Suprapubic skin (tissue), 4 donors: ENCODE measurements at regions not wholly inside any gene's neighbourhood (a gene's known extent, or its start where the extent isn't known, plus 50 kb on each side); places are given as distances from the start of the nearest gene placed in this dataset.
"Not testable (repeated sequence)": the region's sequence is repeated elsewhere in the genome, so short reads cannot be mapped to it uniquely, and the experiment has no call there.

Source experiments
- DNase-seq, 2 donors: peaks; one replicate each; pipeline ENCODE4 v3.0.0-alpha.2; 2019; ENCODE audit warnings: low spot score in 2 of 2
- H3K27ac ChIP-seq: fragments of 200-600 bp; sonication (generic); one replicate; pipeline ENCODE4 v1.5.1; 2019
- H3K27me3 ChIP-seq: fragments of 200-600 bp; sonication (generic); one replicate; pipeline ENCODE4 v1.5.1; 2019
- H3K36me3 ChIP-seq: fragments of 200-600 bp; sonication (generic); one replicate; pipeline ENCODE4 v1.5.1; 2019
- H3K4me1 ChIP-seq: fragments of 200-600 bp; sonication (generic); one replicate; pipeline ENCODE4 v1.5.1; 2019
- H3K4me3 ChIP-seq: fragments of 200-600 bp; sonication (generic); one replicate; pipeline ENCODE4 v1.5.1; 2019; ENCODE audit warnings: mild to moderate bottlenecking
- H3K9me3 ChIP-seq: fragments of 200-600 bp; sonication (generic); one replicate; pipeline ENCODE4 v1.5.1; 2019
- EP300 ChIP-seq: sonication (generic); formaldehyde crosslinking; IDR thresholded peaks from one replicate; pipeline ENCODE4 v1.6.1; 2017; ENCODE audit warnings: antibody characterized with exemption
- POLR2A ChIP-seq, 2 donors: fragments of 450-650 bp; IDR thresholded peaks; one replicate each; pipeline ENCODE4 v1.6.1; 2017; ENCODE audit warnings: antibody characterized with exemption in 2 of 2, mild to moderate bottlenecking in 2 of 2, moderate library complexity in 2 of 2
- POLR2AphosphoS5 ChIP-seq, 3 donors: sonication (generic); formaldehyde crosslinking; IDR thresholded peaks; one replicate each; pipeline ENCODE4 v1.6.1; 2017; ENCODE audit warnings: antibody characterized with exemption in 3 of 3
- WGBS: methylation state at CpG from one replicate; pipeline ENCODE4 v1.1.5; 2018; 5-methylcytosine and 5-hydroxymethylcytosine counted together
- TF ChIP-seq, protein P1 (sequence below), 2 donors: fragments of 200-600 bp in 1 of 2; fragments of 450-650 bp in 1 of 2; sonication (generic) in 1 of 2; IDR thresholded peaks; one replicate each; pipeline ENCODE4 v1.5.1; 2016 to 2019; ENCODE audit warnings: antibody characterized with exemption in 2 of 2, mild to moderate bottlenecking in 1 of 2, moderate library complexity in 1 of 2

DNA sequence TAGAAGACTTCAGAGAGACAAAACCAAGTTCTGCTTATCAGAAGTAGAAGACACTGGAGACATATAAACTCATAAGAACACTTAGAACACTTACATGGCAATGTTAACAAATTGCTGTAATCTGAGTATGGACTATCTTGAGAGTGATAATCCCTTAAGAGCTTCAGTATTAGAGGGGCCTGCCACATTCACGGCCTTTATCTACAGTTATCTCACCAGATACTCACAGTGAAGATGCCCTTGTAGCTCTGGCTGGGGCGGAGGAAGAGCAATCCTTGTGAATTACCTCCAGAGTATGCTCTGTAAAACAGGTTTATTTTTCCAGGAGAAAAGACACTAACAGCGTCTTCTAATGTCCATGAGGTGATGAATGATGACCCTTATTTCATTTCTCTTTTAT lies 762.8 kb downstream of the FAM181B start:
- Histone ChIP-seq H3K4me1 (no peaks in the 10 kb centered on the region), H3K4me3 (no peak overlapping the region), H3K9me3 (peaks cover 4% of the 10 kb centered on the region), H3K36me3 (no peaks in the 10 kb centered on the region), H3K27ac (no peak overlapping the region), H3K27me3 (no peaks in the 10 kb centered on the region)
- WGBS = 78% methylated on average over 3 of the region's 3 CpGs
- TF ChIP-seq POLR2A (IDR thresholded peaks at IDR 0.05) (no peak), EP300 (no peak), POLR2AphosphoS5 (IDR thresholded peaks at IDR 0.05) (no peak)
- TF ChIP-seq, protein P1, sequence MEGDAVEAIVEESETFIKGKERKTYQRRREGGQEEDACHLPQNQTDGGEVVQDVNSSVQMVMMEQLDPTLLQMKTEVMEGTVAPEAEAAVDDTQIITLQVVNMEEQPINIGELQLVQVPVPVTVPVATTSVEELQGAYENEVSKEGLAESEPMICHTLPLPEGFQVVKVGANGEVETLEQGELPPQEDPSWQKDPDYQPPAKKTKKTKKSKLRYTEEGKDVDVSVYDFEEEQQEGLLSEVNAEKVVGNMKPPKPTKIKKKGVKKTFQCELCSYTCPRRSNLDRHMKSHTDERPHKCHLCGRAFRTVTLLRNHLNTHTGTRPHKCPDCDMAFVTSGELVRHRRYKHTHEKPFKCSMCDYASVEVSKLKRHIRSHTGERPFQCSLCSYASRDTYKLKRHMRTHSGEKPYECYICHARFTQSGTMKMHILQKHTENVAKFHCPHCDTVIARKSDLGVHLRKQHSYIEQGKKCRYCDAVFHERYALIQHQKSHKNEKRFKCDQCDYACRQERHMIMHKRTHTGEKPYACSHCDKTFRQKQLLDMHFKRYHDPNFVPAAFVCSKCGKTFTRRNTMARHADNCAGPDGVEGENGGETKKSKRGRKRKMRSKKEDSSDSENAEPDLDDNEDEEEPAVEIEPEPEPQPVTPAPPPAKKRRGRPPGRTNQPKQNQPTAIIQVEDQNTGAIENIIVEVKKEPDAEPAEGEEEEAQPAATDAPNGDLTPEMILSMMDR (IDR thresholded peaks at IDR 0.05) = no peak
- DNase-seq = no peak

DNA sequence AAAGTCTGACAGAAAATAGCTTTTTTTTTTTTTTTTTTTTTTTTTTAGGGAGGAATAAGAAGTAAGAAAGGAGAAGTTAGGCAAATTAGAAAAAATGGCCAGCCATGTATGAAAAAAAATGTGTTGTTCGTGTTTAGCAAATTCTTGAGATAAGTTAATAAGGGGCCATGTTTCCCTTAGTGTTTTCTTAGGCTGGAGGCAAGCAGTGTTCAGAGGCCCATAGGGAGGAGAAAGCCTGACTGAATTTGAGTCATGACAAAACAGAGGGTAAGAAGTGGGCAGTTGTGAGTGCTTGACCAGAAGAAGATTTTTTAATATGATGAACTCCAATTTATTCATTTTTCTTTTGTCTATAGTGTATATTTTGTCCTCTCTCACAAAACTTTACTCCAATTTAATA lies 766.4 kb downstream of the FAM181B start:
- DNase-seq = no peak
- Histone ChIP-seq H3K4me1 (no peaks in the 10 kb centered on the region), H3K4me3 (no peak overlapping the region), H3K9me3 (no peaks in the 10 kb centered on the region), H3K27me3 (no peaks in the 10 kb centered on the region), H3K36me3 (no peaks in the 10 kb centered on the region), H3K27ac (no peak overlapping the region)
- TF ChIP-seq, protein P1 (IDR thresholded peaks at IDR 0.05) = no peak
- TF ChIP-seq POLR2A (IDR thresholded peaks at IDR 0.05) (no peak), EP300 (no peak), POLR2AphosphoS5 (IDR thresholded peaks at IDR 0.05) (no peak)
- WGBS = 61% methylated on average over 1 of the region's 1 CpG

DNA sequence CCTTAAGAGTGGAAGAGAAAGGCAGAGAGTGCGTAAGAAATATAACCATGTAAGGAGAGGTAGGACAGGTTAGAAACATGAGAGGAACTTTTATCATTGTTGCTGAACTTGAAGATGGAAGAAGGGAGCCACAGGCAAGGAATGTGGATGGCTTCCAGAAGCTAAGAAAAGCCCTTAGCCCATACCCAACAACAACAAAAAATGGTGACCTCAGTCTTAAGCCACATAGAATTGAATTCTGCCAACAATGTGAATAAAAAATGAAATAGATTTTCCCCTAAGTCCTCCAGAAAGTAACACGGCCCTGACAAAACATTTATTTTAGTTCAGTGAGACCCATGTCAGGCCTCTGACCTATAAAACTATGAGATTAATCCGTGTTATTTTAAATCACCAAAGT lies 767.3 kb downstream of the FAM181B start:
- H3K36me3 ChIP-seq = no peaks in the 10 kb centered on the region
- DNase-seq = no peak
- WGBS = 77% methylated on average over 3 of the region's 3 CpGs
- H3K4me1 ChIP-seq = no peaks in the 10 kb centered on the region
- no peak overlapping the region for H3K4me3 ChIP-seq
- H3K9me3 ChIP-seq = no peaks in the 10 kb centered on the region
- no peak overlapping the region for H3K27ac ChIP-seq
- no peaks in the 10 kb centered on the region for H3K27me3 ChIP-seq
- TF ChIP-seq POLR2A (IDR thresholded peaks at IDR 0.05) (no peak), EP300 (no peak), POLR2AphosphoS5 (IDR thresholded peaks at IDR 0.05) (no peak)
- TF ChIP-seq, protein P1 (IDR thresholded peaks at IDR 0.05) = no peak

GRCh38 chr11:81963018-81963417 lies 770.6 kb downstream of the FAM181B start:
- H3K36me3 ChIP-seq = no peaks in the 10 kb centered on the region

DNA sequence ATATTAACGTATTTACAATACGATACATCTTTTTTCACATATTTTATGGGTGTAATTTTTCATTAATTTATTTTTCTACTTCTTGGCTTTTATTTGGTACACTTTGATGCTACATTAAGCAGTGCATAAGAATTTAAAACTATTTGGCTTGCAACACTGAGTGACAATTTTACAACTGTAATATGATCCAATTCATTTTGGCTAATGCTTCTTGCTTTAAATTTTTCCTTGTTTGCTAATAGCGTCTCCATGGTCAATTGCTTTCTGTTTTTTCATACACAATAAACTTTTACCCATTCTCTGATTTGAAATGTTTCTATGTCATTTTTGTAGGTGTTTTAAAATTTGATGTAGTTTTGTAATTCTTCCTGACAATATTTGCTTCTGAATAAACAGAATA lies 773.2 kb downstream of the FAM181B start:
- H3K4me1 ChIP-seq = no peaks in the 10 kb centered on the region
- H3K9me3 ChIP-seq = peaks cover 4% of the 10 kb centered on the region
- no peak overlapping the region for H3K4me3 ChIP-seq
- H3K27ac ChIP-seq = no peak overlapping the region
- TF ChIP-seq POLR2A (IDR thresholded peaks at IDR 0.05) = no peak
- TF ChIP-seq EP300 = no peak
- TF ChIP-seq, protein P1 (IDR thresholded peaks at IDR 0.05) = no peak
- TF ChIP-seq POLR2AphosphoS5 (IDR thresholded peaks at IDR 0.05) = no peak
- DNase-seq = no peak
- H3K36me3 ChIP-seq = no peaks in the 10 kb centered on the region
- 65% methylated on average over 3 of the region's 3 CpGs for WGBS
- no peaks in the 10 kb centered on the region for H3K27me3 ChIP-seq

More at GRCh38 chr11:81963018-81963417, 770.6 kb downstream of the FAM181B start:
- no peaks in the 10 kb centered on the region for H3K27me3 ChIP-seq
- WGBS = 20% methylated on average over 3 of the region's 3 CpGs
- no peaks in the 10 kb centered on the region for H3K9me3 ChIP-seq
- no peak overlapping the region for H3K27ac ChIP-seq
- DNase-seq = no peak
- H3K4me1 ChIP-seq = no peaks in the 10 kb centered on the region
- TF ChIP-seq EP300 = no peak
- H3K4me3 ChIP-seq = no peak overlapping the region

GRCh38 chr11:81959341-81959740 lies 774.3 kb downstream of the FAM181B start:
- Histone ChIP-seq H3K27ac (no peak overlapping the region), H3K4me1 (no peaks in the 10 kb centered on the region), H3K36me3 (no peaks in the 10 kb centered on the region), H3K9me3 (peaks cover 4% of the 10 kb centered on the region), H3K27me3 (no peaks in the 10 kb centered on the region), H3K4me3 (no peak overlapping the region)
- TF ChIP-seq, protein P1 (IDR thresholded peaks at IDR 0.05) = no peak
- TF ChIP-seq EP300 = no peak
- no peak for DNase-seq
- WGBS = 14% methylated on average over 2 of the region's 2 CpGs

- H3K27ac ChIP-seq, H3K9me3 ChIP-seq, H3K36me3 ChIP-seq, H3K4me3 ChIP-seq, H3K27me3 ChIP-seq, H3K4me1 ChIP-seq, DNase-seq: not testable (repeated sequence)
- 94% methylated on average over 6 of the region's 6 CpGs for WGBS
Measured at GRCh38 chr11:81954301-81954700, 779.4 kb downstream of the FAM181B start.
